AG09319 (cell line): ENCODE measurements at regions not wholly inside any gene's neighbourhood (a gene's known extent, or its start where the extent isn't known, plus 50 kb on each side); places are given as distances from the start of the nearest gene placed in this dataset.

Source experiments
- DNase-seq: peaks from one replicate; pipeline ENCODE4 v3.0.0-alpha.2; 2010; ENCODE audit warnings: low read depth; ENCODE audit errors: extremely low read depth
- CTCF ChIP-seq: IDR thresholded peaks from 2 replicates; pipeline ENCODE4 v1.5.1; 2011; ENCODE audit warnings: low read depth, mild to moderate bottlenecking, inconsistent platforms, low read length, moderate library complexity

GRCh38 chrX:30992381-30992904, 79.4 kb downstream of the FTHL17 start:
- no peak for TF ChIP-seq CTCF
- DNase-seq, result no peak

- no peak for DNase-seq
- no peak for TF ChIP-seq CTCF
Observed at GRCh38 chrX:30990361-30990760, 81.5 kb downstream of the FTHL17 start.

GRCh38 chrX:30982467-30982866, 89.4 kb downstream of the FTHL17 start:
- no peak for DNase-seq
- TF ChIP-seq CTCF, result no peak

GRCh38 chrX:30981968-30982367, 89.9 kb downstream of the FTHL17 start:
- no peak for TF ChIP-seq CTCF
- DNase-seq, result no peak

- DNase-seq, result no peak
- no peak for TF ChIP-seq CTCF
Observed at GRCh38 chrX:30979271-30979670, 90.2 kb upstream of the TAB3 start.

GRCh38 chrX:30975467-30975866, 86.4 kb upstream of the TAB3 start:
- no peak for DNase-seq
- no peak for TF ChIP-seq CTCF

- no peak for DNase-seq
- TF ChIP-seq CTCF, result no peak
Observed at GRCh38 chrX:30973784-30974427, 84.9 kb upstream of the TAB3 start.
